ENCODE measurements at regions not wholly inside any gene's neighbourhood (a gene's known extent, or its start where the extent isn't known, plus 50 kb on each side); places are given as distances from the start of the nearest gene placed in this dataset.
"Not testable (repeated sequence)": the region's sequence is repeated elsewhere in the genome, so short reads cannot be mapped to it uniquely, and the experiment has no call there.

- H3K36me3 ChIP-seq, result no peaks in the 10 kb centered on the region
- TF ChIP-seq, protein P1, sequence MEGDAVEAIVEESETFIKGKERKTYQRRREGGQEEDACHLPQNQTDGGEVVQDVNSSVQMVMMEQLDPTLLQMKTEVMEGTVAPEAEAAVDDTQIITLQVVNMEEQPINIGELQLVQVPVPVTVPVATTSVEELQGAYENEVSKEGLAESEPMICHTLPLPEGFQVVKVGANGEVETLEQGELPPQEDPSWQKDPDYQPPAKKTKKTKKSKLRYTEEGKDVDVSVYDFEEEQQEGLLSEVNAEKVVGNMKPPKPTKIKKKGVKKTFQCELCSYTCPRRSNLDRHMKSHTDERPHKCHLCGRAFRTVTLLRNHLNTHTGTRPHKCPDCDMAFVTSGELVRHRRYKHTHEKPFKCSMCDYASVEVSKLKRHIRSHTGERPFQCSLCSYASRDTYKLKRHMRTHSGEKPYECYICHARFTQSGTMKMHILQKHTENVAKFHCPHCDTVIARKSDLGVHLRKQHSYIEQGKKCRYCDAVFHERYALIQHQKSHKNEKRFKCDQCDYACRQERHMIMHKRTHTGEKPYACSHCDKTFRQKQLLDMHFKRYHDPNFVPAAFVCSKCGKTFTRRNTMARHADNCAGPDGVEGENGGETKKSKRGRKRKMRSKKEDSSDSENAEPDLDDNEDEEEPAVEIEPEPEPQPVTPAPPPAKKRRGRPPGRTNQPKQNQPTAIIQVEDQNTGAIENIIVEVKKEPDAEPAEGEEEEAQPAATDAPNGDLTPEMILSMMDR (IDR thresholded peaks at IDR 0.05), result no peak
- TF ChIP-seq EP300 (IDR thresholded peaks at IDR 0.05), result no peak
- no peak for TF ChIP-seq POLR2AphosphoS5 (IDR thresholded peaks at IDR 0.05)
- TF ChIP-seq POLR2A (IDR thresholded peaks at IDR 0.05), result no peak
- peaks cover 0 to 6% (median 0%) of the 10 kb centered on the region in 4 donors for H3K4me1 ChIP-seq
- H3K9me3 ChIP-seq, result no peaks in the 10 kb centered on the region
- no peak overlapping the region for H3K4me3 ChIP-seq
- intact Hi-C loops (cut with DNase I), result no loop called here
- peaks cover 0 to 6% (median 0%) of the 10 kb centered on the region in 3 donors for H3K27me3 ChIP-seq
- no peak overlapping the region for H3K27ac ChIP-seq
- 76 to 82% methylated on average over 2 of the region's 2 CpGs for WGBS, 2 donors
- DNase-seq, result no peak
These were observed 71.8 kb upstream of the ABI1 start for GRCh38 chr10:26932576-26932975.

- H3K4me3 ChIP-seq, result peak overlapping the region in 2 of 4 donors; percentile 15 to 24
- H3K27ac ChIP-seq, result no peak overlapping the region
- H3K4me1 ChIP-seq, result peaks cover 0 to 6% (median 0%) of the 10 kb centered on the region in 4 donors
- whole genome bisulfite sequencing, 2 donors, result 3 to 5% methylated on average over 21 of the region's 21 CpGs
- DNase-seq, result no peak
- H3K36me3 ChIP-seq, result no peaks in the 10 kb centered on the region
- intact Hi-C loops (cut with DNase I), result no loop called here
- no peaks in the 10 kb centered on the region for H3K9me3 ChIP-seq
- TF ChIP-seq POLR2AphosphoS5 (IDR thresholded peaks at IDR 0.05), result no peak
- no peak for TF ChIP-seq EP300 (IDR thresholded peaks at IDR 0.05)
- no peak for TF ChIP-seq POLR2A (IDR thresholded peaks at IDR 0.05)
- TF ChIP-seq, protein P1 (IDR thresholded peaks at IDR 0.05), result no peak
- H3K27me3 ChIP-seq, result peaks cover 0 to 6% (median 0%) of the 10 kb centered on the region in 3 donors
These were observed 70.5 kb upstream of the ABI1 start for GRCh38 chr10:26931223-26931622.

DNA sequence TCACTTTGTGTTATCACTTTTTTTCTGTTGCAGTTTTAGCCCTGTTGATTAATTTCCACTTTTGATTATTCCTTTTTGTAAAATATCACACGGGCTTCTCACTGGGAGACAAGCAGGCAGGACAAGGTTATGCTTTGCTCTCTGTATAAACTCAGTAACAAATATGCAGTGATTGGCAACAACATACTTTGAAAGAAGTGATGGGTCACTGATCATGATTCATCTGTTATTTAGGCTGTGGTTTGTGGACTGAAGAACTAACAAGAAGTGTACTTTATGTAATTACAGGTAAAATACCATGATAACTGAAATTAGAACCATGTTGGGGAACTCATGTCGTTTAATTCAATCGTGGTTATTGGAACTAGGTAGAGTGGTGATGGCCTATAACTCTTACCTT, 62.1 kb upstream of the ABI1 start:
- H3K4me3 ChIP-seq; H3K9me3 ChIP-seq; H3K27me3 ChIP-seq; H3K4me1 ChIP-seq; intact Hi-C loops (cut with DNase I); DNase-seq; H3K27ac ChIP-seq; H3K36me3 ChIP-seq: not testable (repeated sequence)
- 68 to 80% methylated on average over 3 of the region's 3 CpGs for WGBS, 2 donors

- H3K9me3 ChIP-seq; DNase-seq; intact Hi-C loops (cut with DNase I); H3K27me3 ChIP-seq; H3K4me1 ChIP-seq; H3K36me3 ChIP-seq; H3K4me3 ChIP-seq; H3K27ac ChIP-seq: not testable (repeated sequence)
- whole genome bisulfite sequencing, 2 donors, result 83 to 87% methylated on average over 16 of the region's 16 CpGs
These were observed 58.5 kb upstream of the ABI1 start for GRCh38 chr10:26919156-26919860.

DNA sequence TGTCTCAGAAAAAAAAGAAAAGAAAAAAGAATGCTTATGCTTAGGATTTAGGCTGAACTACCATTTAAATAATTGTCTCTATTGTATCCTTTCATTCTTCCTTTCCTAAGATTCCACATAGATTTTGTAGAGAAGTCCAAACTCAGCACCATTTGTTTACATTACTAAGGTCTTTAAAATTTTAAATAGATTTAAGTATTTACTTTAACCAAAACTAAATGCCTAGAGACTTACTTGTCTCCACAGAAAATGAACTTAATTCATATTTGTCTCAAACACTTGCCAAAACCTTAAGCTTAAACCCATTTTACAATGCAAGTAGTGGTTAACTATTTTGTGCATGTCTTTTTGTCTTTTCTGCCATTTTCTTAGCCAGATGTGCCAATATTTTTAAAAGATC, 54.1 kb upstream of the ABI1 start:
- no peak for TF ChIP-seq EP300 (IDR thresholded peaks at IDR 0.05)
- TF ChIP-seq POLR2A (IDR thresholded peaks at IDR 0.05), result no peak
- TF ChIP-seq, protein P1 (IDR thresholded peaks at IDR 0.05), result no peak
- TF ChIP-seq POLR2AphosphoS5 (IDR thresholded peaks at IDR 0.05), result no peak
- H3K4me3 ChIP-seq, result no peak overlapping the region

More for the DNA sequence above, 54.1 kb upstream of the ABI1 start:
- H3K36me3 ChIP-seq, result no peaks in the 10 kb centered on the region
- DNase-seq, result no peak
- H3K27me3 ChIP-seq, result no peaks in the 10 kb centered on the region
- H3K9me3 ChIP-seq, result no peaks in the 10 kb centered on the region
- no peaks in the 10 kb centered on the region for H3K4me1 ChIP-seq
- intact Hi-C loops (cut with DNase I), result no loop called here
- no peak overlapping the region for H3K27ac ChIP-seq
